ENCODE measurements at regions not wholly inside any gene's neighbourhood (a gene's known extent, or its start where the extent isn't known, plus 50 kb on each side); places are given as distances from the start of the nearest gene placed in this dataset.

DNA sequence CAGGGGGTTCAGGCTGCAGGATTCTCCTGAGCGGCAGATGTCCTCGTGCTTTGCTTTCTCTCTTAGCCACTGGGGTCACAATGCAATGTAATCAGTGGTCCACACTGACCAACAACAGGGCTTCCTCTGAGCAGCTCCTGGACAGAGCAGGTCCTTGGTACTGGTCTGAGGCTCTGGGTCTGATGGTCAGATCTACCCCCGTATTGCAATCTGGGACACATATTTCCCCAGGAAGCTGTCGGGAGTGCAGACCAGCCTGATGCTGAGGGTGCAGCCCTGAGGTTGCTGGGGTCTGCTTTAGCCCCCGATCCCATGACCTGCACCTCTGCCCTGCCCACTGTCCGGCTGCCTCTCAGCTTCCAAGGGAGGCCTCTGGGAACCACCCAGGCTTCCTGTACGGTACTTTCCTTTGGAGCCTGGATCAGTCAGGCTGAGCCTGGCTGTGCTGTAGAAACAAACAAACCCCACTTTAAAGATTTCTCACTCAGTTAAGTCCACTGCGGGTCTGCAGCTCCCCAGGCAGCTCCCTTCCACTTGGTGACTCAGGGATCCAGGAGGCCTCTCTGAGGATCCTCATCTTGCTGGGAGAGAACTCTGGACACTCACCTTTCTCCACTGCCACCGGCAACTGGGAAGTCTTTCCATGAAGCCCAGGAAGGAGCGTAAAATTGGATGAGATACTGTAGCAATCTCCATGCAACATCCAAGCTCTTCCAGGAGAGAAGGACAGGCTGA lies 1046.6 kb downstream of the TBC1D22A start:
- no peak for DNase-seq

DNA sequence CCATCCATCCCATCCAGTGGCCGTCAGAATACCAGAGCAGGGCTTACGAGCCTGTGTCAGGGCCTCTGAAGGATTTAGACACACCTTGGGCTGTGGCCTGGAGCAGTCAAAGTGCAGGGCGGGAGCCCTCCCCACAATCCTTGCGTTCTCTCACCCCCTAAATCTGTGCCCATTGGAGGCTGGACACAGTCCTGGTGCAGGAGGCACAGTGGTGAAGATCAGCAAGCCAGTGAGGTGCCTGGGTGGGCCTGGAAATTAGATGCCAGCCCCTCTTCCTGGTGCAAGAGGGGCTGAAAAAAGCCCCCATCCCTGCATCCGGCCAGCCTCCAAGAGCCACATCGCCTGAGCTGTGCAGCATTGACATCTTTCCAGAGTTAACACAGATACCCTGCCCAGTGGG lies 1045.8 kb downstream of the TBC1D22A start:
- no peak for DNase-seq

DNA sequence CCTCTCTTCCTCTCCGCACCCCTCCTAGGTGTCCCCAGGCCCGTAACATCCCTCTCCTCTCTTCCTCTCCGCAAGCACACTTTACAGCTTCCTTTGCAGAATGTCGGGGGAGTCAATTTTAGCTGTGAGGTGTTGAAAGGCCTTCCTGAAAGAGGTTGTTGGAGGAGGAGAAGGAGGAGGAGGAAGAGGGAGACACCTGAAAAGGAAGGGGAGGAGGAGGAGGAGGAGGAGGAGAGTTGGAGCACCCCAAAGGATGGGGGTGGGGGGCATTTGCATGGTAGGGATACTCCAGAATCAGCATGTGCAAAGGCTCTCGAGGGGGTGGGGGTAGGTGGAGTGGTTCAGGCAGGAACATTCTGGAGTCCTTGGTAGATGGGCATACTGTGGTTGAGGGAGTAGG lies 1045.1 kb downstream of the TBC1D22A start:
- DNase-seq: no peak

DNA sequence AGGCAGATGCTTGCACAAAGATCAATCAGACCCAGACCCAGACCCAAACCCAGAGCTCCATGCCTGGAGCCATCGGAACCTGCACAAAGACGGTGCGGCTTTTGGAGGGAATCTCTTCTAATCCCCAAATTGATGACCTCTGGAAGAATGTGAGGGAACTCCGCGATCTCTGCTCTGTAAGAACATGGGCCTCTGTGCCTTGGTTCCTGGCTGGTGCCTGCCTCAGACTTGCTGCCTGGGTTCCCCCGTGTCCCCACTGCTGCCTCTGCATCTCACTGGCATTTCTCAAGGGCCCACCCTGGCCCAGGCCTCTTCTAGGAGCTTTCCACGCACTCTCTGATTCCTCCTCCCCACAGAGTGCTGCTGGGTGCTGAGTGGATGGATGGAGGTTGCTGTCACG lies 1044.4 kb downstream of the TBC1D22A start:
- DNase-seq: no peak

DNA sequence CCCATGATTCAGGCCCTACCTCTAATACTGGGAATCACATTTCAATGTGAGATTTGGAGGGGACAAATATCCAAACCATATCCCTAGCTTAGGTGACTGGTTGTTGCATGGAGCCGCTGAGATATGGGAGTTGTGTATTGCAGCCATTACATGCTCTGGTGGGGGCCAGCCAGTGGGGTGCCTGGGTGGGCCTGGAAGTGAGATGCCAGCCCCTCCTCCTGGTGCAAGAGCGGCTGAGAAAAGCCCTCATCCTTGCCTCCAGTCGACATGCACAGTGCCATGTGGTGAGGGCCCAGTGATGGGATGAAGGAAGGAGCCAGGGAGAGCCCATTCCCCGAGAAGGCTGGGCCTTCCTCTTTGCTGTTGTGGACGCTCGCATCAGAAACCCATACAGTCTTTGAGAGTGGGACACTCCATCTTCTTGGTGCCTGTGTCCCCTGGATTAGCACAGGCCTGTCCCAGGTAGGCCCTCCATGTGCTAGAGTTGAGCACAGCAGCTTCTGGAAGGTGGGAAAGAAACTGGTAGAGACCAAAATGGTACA lies 1043.0 kb downstream of the TBC1D22A start:
- no peak for DNase-seq

DNA sequence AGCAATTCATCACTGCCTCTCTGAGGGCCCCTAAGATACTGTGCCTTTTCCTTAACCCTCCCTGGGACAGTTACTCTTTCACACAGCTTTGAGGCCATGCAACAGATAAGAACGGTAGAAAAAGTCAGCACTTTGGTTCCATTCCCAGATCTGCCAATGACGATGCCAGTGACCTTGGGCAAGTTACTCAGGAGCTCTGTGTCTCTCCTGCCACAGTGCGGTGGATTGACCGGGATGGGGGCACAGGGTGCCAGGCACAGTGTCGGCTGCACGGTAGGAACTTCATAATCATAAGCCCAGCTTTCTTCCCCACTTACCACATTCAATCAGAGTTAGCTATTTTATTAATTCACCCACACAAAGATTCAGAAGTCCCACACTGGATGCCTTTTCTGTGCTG lies 1041.8 kb downstream of the TBC1D22A start:
- DNase-seq: no peak

DNA sequence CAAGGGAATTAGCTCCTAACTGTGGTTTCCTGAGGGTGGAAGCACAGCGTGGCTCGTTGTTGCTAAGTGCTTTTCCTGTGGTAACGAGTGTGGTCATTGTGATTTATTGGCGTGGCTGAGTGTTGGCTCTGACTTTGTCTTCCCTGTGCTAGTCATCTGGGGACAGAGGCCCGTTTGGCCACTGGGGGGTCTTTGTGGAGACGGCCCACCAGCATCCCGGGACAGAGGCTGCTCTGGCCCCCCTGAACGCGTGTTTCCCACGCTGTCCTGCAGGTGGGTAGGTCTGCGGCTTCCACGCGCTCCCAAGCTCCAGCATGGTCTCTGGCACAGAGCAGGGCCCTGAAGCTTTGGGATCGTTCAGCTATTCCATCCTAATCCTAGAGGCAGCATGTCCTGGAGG lies 1040.0 kb downstream of the TBC1D22A start:
- no peak for DNase-seq

DNA sequence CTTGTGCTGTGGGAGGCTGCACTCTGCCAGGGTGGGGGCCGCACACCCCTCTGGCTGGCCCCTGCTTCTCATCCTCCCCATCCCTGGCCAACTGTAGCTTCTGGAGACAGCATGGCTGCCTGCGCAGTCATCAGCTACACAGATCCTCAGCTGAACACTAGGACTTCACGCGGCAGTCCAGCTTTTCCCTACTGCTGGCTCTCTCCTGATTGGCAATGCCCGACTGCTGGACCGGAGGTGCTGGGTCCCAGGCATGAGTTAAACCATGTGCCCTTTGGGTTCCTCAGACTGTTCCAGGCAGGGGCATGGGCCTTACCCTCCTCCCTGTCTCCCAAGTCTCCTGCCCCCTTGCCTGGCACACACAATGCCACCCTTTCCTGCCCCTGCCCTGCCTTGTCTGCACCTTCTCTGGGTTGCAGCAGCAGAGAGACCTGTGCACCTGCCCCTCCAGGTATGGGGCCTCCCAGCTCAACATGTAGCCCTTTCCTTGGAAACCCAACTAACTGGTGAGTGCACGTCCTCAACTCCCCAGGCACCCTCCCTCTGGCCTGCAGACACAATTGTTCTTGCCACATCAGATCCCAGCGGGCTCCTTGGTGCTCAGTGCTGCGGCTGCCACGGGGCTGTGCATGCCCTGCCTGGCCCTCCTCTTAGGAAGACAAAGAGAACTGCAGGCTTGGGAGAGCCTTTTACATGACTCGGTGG lies 1039.2 kb downstream of the TBC1D22A start:
- DNase-seq: no peak

DNA sequence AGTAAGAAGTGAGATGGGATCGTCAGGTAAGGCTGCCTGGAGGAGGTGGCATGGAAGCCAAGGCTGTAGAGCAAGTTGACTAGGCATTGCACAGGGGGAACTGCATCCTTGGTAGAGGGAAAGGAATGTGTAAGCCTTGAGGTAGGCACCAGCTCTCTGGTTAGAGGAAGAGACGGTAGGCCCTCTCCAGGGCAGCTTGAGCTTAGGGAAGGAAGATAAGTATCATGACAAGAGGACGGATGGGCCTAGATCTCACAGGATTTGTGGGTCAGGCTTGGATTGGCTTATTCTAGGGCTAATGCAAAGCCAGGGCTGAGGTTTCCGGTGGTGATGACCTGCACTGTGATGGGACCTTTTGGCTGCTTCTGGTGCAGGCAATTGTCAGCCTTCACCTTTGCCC lies 1035.8 kb downstream of the TBC1D22A start:
- DNase-seq: no peak

DNA sequence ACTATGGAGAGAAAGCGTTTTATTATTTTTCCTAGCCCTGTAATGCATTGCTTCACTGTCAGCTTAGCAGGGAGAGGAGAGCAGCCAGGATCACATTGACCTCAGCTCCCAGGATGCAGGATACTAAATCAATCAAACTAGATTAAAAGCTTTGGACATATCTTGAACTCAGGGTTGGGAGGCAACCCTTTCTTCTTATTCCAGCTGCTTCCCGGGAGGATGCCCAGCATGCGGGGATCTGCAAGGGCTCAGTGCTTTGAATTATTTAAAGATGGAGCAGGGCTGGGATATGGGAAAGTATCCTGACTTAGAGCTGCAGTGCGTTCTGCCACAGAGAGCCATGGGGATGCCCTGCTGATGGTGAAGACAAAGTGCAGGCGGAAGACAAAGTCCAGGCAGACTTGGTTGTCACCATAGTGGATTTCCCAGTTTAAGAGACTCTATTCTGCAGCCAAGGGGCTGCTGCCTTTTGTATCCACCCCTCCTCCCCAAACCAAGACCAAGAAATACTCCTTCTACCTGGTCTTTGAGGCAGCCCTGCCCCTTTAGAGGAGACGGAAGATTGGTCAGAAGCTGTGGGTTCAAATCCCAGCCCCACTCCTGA lies 1035.0 kb downstream of the TBC1D22A start:
- no peak for DNase-seq

DNA sequence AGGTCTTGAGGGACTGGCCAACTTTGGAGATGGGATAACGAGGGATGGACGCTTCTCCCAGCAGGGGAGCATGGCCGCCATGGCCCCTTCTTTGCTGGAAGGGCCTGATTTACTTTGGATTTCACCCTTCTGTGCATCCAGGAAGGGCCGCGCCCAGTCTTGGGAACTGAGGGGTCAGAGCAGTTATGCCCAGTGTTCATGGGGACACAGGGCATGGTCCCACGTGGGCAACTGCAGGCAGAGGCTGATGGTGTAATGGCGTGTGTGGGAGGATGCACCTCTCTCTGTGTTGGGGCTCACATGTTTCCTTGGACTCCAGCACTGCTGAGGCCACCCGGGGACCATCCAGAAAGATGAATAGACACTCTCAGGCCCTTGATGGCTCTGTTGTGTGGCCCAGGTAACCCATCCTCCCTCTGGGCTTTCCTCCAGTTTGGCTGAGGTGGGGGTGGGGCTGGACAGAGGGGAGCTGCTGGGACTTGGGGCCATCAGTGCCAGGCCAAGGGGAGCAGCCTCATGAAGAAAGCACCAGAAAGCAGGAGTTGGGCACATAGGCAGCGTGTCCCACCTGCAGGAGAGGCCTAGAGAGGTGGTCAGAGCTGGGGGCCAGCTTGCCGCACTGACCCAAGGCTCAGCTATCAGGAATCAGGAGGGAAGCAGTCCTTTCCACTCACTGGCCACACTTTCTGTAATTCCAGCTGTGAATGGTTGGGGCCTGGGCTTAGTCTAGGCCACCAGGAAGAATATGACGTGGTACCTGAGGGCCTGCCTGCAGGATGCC lies 1033.9 kb downstream of the TBC1D22A start:
- DNase-seq: no peak

DNA sequence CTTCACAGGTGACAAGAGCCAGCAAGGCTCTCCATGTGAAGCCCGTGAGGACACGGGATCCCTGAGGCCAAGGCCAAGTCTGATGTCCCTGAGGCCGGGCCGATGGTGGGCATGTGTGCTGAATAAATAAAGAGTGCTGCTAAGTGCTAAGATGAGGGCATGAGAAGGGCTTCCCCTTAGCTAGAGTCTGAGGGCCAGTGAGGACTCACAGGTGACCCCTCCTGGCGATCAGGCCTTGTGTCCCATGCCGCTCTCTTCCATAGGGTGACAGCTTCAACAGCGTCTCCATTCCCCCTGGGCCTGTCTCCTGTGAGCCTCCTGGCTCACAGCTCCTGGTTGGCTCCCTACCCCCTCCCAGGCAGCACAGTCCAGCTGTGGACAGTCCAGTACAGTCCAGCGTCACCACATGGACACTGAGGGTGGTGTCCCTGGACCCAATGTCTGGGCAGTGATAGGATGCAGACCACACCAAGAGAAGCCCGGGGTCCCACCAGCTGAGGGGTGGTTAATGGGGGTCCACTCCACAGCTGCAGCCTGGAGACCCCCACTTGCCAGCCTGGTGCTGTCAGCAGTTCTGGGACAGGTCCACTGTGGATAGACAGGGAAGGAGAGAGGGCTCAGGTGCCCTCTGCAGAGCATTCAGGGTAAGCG lies 1033.2 kb downstream of the TBC1D22A start:
- no peak for DNase-seq

DNA sequence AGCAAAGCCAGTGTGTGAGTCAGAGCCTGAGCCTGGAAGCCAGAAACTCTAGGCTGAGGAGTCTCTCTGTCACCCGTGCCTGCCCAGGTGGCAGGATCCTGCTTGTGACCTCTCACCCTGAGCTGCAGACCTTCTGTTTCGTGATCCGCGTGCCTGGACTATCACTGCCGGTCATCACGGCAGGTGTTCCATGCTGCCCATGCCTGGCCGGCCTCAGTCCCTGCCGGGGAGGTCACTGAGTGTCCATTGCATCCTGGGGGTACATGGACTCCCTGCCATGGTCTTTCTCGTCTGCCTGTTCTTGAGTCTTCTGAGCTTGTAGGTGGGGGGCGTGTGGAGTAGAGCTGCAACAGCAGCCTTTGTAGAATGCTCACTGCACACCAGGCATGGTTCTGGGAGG lies 1032.4 kb downstream of the TBC1D22A start:
- DNase-seq: no peak

DNA sequence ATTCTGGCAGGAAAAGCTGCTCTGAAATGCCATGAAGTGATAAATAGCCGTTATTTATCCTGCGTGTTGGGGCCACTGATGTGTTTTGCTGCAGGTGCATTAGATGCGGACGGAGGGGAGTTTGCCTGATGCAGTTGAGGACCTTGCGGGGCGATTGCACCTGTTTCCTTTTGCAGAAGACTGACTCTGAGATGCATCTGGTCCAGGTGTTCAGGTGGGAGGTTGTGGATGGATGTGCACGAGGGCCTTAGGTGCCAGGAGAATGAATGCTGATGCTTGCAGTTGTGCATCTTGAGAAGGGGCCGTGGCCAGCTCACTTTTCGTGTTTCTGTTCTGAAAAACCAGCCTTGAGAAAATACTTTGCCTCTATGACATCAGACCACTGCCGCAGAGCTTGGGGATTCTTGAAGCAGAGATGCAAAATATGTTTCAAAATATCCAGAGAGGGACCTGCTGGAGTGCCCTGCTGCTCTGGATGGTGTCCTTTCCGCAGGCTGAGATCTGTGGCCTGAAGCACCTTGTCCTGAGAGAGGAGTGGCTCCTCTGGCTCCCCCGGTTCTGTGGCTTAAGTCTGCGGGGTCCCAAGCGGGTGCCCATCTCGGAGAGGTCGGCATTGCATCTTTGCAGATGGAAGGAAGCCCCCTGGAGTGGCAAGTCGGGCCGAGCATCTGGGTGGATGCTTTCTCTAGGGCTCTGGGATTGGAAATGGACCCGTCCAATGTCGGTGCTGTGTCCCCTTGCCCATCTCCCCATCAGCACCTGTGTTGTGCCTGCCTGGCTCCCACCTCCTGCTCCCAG lies 1031.1 kb downstream of the TBC1D22A start:
- DNase-seq: no peak

DNA sequence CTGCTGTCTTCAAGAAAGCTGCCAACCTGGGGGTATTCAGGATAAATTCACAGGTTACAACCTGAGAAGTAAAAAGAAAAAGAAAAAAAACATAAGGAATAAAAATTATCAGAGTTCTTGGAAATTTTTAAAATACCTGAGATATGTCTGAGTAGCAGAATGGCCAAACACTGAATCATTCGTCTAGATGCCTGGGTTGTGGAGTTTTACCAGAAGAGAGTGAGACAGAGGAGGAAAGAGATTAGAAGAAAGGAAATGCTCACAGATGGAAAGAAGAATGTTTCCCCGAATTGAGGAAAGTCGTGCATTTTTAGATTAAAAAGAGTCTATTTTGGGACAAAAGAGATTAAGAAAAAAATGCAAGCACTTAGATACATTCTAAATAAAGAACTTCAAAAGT lies 1026.7 kb downstream of the TBC1D22A start:
- DNase-seq: no peak

DNA sequence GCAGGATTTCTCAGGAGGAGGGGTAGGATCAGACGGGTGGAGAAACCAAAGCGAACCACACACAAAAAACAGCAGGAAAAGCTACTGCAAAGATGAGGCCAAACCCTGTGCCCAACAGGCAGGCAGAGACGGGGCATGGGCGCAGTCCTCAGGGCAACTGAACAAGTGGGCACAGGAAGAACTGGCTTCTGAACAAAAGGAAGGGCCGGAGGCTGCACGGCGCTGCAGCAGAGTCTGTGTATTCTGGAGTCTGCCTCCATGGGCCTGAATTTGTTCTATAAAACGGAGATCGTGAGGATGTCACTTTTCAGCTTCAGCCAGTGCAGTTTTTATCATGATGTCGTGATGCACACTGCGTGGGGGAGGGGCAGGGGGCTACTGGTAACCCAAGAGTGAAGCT lies 1026.0 kb downstream of the TBC1D22A start:
- DNase-seq: no peak

DNA sequence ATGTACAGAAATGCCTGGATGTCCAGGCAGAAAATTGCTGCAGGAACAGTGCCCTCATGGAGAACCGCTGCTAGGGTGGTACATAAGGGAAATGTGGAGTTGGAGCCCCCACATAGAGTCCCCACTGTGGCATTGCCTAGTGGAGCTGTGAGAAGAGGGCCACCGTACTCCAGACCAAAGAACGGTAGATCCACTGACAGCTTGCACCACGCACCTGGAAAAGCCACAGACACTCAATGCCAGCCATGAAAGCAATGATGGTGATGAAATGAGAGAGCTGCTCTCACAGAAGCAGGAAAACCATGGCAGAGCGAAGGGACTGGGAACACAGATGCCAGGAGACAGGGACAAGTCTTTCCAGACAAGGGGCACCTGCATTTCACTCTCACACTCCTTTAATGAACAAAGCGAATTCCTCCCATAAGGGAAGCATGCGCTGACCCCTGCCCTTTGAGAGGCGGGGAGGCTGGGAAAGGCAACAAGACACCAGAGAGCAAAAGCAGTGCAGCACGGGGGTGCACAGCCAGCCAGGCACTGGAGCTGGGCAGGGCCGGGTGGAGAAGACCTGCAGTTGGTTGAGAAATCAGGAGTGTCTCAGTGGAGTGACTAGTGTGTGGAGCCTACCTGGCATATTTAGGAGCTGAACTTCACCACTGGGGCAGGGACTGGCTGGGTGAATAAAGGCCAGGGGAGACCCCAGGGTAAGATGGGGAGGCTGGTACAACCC lies 1025.2 kb downstream of the TBC1D22A start:
- DNase-seq: no peak

DNA sequence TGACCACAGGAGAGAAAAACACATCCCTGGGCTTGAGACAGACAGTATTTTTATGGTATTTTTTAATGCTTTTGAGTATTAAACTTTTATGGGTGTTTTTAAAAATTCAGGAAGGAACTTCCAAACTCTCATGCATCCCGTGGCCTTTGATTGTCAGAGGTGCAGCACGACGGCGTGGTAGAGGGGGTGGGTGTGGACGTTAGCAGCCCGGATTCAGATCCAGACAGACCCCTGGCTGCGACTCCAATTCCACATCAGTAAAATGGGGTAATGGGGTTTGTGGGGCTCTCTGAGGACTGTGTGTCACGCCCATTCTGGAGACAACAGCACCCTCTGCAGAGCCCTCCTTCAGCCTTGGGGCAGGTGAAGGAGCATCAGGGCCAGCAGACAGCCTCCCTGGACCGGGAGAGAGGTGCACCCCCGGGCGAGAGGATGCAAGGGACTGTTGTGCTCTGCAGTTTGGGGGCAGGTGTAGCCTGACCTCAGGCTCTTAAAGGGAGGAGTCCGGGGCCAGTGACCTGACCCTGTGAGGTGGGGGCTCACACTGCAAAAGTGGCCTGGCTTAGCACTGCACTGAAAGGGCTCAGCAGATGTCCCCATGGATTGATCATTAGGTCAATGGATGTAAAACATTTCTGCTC lies 1024.3 kb downstream of the TBC1D22A start:
- DNase-seq: no peak

DNA sequence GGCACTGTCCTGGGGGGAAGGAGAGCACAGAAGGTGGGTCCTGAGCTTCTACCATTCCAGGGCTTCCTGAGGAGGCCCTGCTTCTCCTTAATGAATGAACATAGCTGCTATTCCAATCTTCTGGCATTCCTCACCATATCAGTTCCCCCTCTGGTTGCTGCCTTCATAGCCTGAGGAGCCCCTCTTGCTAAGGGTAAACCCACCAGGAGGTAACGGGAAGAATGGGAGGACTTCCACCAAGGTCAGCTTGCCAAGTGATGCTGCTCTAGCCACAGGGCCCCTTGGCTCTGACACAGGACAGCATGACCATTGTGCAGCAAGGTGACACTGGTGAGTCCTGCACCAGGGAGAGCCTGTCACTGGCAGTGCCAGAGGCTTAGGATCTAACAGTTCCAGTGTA lies 1022.5 kb downstream of the TBC1D22A start:
- DNase-seq: no peak
